H1 (cell line): ENCODE measurements at regions not wholly inside any gene's neighbourhood (a gene's known extent, or its start where the extent isn't known, plus 50 kb on each side); places are given as distances from the start of the nearest gene placed in this dataset.

Source experiments
- CTCF ChIA-PET: fragments of 300-600 bp; sonication (Branson Sonifier 250); formaldehyde crosslinking; loops from one replicate; lab custom pipeline; 2021; ENCODE audit not compliant: partially characterized antibody; lab: Charles Lee
- POLR2A ChIA-PET: fragments of 300-600 bp; sonication (Branson Sonifier 250); formaldehyde crosslinking; loops from one replicate; lab custom pipeline; 2021; ENCODE audit warnings: inconsistent platforms; ENCODE audit not compliant: partially characterized antibody; lab: Charles Lee
- DNase-seq, 2 experiments: peaks; one replicate each; pipeline versions ENCODE4 v3.0.0 to v3.0.0-alpha.2; 2010 to 2022; ENCODE audit warnings: low spot score in 2 of 2, low read depth in 1 of 2, mixed read lengths in 1 of 2
- FAIRE-seq: peaks from 2 replicates; lab custom pipeline; 2011; peaks lifted over from hg19 to GRCh38; lab: Jason Lieb, UNC
- H2AFZ ChIP-seq: 2 replicates; pipeline ENCODE4 v1.8.1; 2012; ENCODE audit warnings: low read length, inconsistent platforms
- H2AK5ac ChIP-seq: 2 replicates; pipeline ENCODE4 v1.6.1; 2013; ENCODE audit warnings: low read depth, low read length
- H2BK120ac ChIP-seq: replicated peaks from 2 replicates; pipeline ENCODE3; 2013; ENCODE audit warnings: low read depth, low read length, inconsistent platforms
- H2BK12ac ChIP-seq: 2 replicates; pipeline ENCODE4 v1.6.1; 2013; ENCODE audit warnings: low read depth, low read length
- H2BK15ac ChIP-seq: 2 replicates; pipeline ENCODE4 v1.6.1; 2013; ENCODE audit warnings: low read length
- H2BK20ac ChIP-seq: 2 replicates; pipeline ENCODE4 v1.6.1; 2013; ENCODE audit warnings: low read length
- H2BK5ac ChIP-seq: 2 replicates; pipeline ENCODE4 v1.6.1; 2013; ENCODE audit warnings: low read depth, low read length
- H3K14ac ChIP-seq: 2 replicates; pipeline ENCODE4 v1.6.1; 2013; ENCODE audit warnings: inconsistent platforms; ENCODE audit not compliant: insufficient read length
- H3K18ac ChIP-seq: 2 replicates; pipeline ENCODE4 v1.6.1; 2013; ENCODE audit warnings: low read length; ENCODE audit errors: extremely low read depth
- H3K23ac ChIP-seq: 2 replicates; pipeline ENCODE4 v1.6.1; 2013; ENCODE audit warnings: inconsistent platforms; ENCODE audit not compliant: insufficient read length
- H3K23me2 ChIP-seq: 2 replicates; pipeline ENCODE4 v1.6.1; 2013; ENCODE audit warnings: low read depth, low read length
- H3K27ac ChIP-seq: 2 replicates; pipeline ENCODE4 v1.6.1; 2011; ENCODE audit warnings: low read depth, low read length, inconsistent platforms
- H3K27me3 ChIP-seq, 4 experiments: replicated peaks in 1 of 4; 1 replicate in 1 of 4; 2 replicates in 3 of 4; pipeline versions ENCODE4 v1.6.1 to v1.8.1; 2011 to 2013; ENCODE audit warnings: low read length in 3 of 4, mild to moderate bottlenecking in 3 of 4, inconsistent platforms in 2 of 4, mixed read lengths in 2 of 4, moderate library complexity in 1 of 4; ENCODE audit not compliant: control insufficient read depth in 3 of 4, insufficient read depth in 3 of 4; ENCODE audit errors: extremely low read depth in 1 of 4
- H3K36me3 ChIP-seq, 4 experiments: 2 replicates each; pipeline versions ENCODE4 v1.6.1 to v1.8.1; 2011 to 2013; ENCODE audit warnings: mild to moderate bottlenecking in 4 of 4, low read length in 3 of 4, moderate library complexity in 2 of 4, control low read depth in 1 of 4, inconsistent platforms in 1 of 4; ENCODE audit not compliant: insufficient read depth in 4 of 4, control insufficient read depth in 2 of 4
- H3K4ac ChIP-seq: replicated peaks from 2 replicates; pipeline ENCODE3; 2013; ENCODE audit warnings: low read length, low read depth, mixed read lengths, inconsistent platforms; ENCODE audit not compliant: insufficient read length
- H3K4me1 ChIP-seq, 4 experiments: replicated peaks in 1 of 4; 1 replicate in 1 of 4; 2 replicates in 3 of 4; pipeline versions ENCODE4 v1.6.1 to v1.8.1; 2011 to 2013; ENCODE audit warnings: low read length in 3 of 4, inconsistent platforms in 2 of 4, mixed read lengths in 1 of 4; ENCODE audit not compliant: insufficient read depth in 4 of 4, control insufficient read depth in 3 of 4
- H3K4me2 ChIP-seq, 2 experiments: 2 replicates each; pipeline versions ENCODE4 v1.6.1 to v1.8.1; 2011 to 2013; ENCODE audit warnings: low read depth in 2 of 2, low read length in 2 of 2, control low read depth in 1 of 2, inconsistent platforms in 1 of 2, mild to moderate bottlenecking in 1 of 2; ENCODE audit not compliant: insufficient read depth in 1 of 2
- H3K4me3 ChIP-seq, 4 experiments: fragments of 200-600, 300-600 bp in 1 of 4; sonication (generic), shearing (Covaris generic), sonication (Bioruptor Twin) in 1 of 4; 2 replicates each; pipeline versions ENCODE4 v1.5.1 to v1.8.1; 2011 to 2016; ENCODE audit warnings: low read length in 4 of 4, low read depth in 3 of 4, control low read depth in 2 of 4, inconsistent platforms in 2 of 4, mild to moderate bottlenecking in 2 of 4, mixed read lengths in 1 of 4, moderate library complexity in 1 of 4; ENCODE audit not compliant: insufficient read depth in 2 of 4; ENCODE audit errors: extremely low read depth in 1 of 4
- H3K56ac ChIP-seq: replicated peaks from 2 replicates; pipeline ENCODE3; 2013; ENCODE audit warnings: low read depth, mild to moderate bottlenecking, mixed read lengths, low read length, inconsistent platforms; ENCODE audit not compliant: insufficient read length
- H3K79me1 ChIP-seq: 2 replicates; pipeline ENCODE4 v1.6.1; 2013; ENCODE audit warnings: low read depth, low read length, control low read depth
- H3K79me2 ChIP-seq, 2 experiments: 2 replicates each; pipeline versions ENCODE4 v1.6.1 to v1.8.1; 2012 to 2013; ENCODE audit warnings: low read length in 2 of 2, mild to moderate bottlenecking in 2 of 2, inconsistent platforms in 1 of 2; ENCODE audit not compliant: insufficient read depth in 2 of 2, control insufficient read depth in 1 of 2
- H3K9ac ChIP-seq, 4 experiments: replicated peaks in 1 of 4; 1 replicate in 1 of 4; 2 replicates in 3 of 4; pipeline versions ENCODE4 v1.6.1 to v1.8.1; 2011 to 2013; ENCODE audit warnings: low read depth in 3 of 4, low read length in 3 of 4, control low read depth in 2 of 4, mild to moderate bottlenecking in 2 of 4, moderate library complexity in 2 of 4, inconsistent platforms in 1 of 4; ENCODE audit errors: extremely low read depth in 1 of 4
- H3K9me3 ChIP-seq, 2 experiments: 2 replicates each; pipeline versions ENCODE4 v1.6.1 to v1.8.1; 2012 to 2013; ENCODE audit warnings: mild to moderate bottlenecking in 2 of 2, moderate library complexity in 2 of 2, control low read depth in 1 of 2, inconsistent platforms in 1 of 2, low read depth in 1 of 2, low read length in 1 of 2, mixed read lengths in 1 of 2; ENCODE audit not compliant: insufficient read depth in 2 of 2
- H4K20me1 ChIP-seq, 2 experiments: replicated peaks in 1 of 2; 2 replicates each; pipeline versions ENCODE3 to v1.8.1; 2011 to 2013; ENCODE audit warnings: inconsistent platforms in 2 of 2, low read length in 2 of 2, mild to moderate bottlenecking in 1 of 2; ENCODE audit not compliant: insufficient read depth in 2 of 2, control insufficient read depth in 1 of 2
- H4K5ac ChIP-seq: 2 replicates; pipeline ENCODE4 v1.6.1; 2013; ENCODE audit warnings: low read length, low read depth, mixed read lengths, inconsistent platforms; ENCODE audit not compliant: insufficient read length
- H4K8ac ChIP-seq: 2 replicates; pipeline ENCODE4 v1.8.0; 2013; ENCODE audit warnings: mild to moderate bottlenecking, moderate library complexity, low read length, inconsistent platforms; ENCODE audit not compliant: insufficient read depth; ENCODE audit errors: extremely low read depth
- H4K91ac ChIP-seq: replicated peaks from 2 replicates; pipeline ENCODE3; 2013; ENCODE audit warnings: low read length, mixed read lengths, inconsistent platforms; ENCODE audit not compliant: insufficient read length
- BCL11A ChIP-seq, 2 experiments: IDR thresholded peaks; one replicate each; pipeline ENCODE4 v1.6.1; 2011; ENCODE audit warnings: low read depth in 2 of 2, low read length in 2 of 2, mild to moderate bottlenecking in 2 of 2
- CHD2 ChIP-seq: IDR thresholded peaks from 2 replicates; pipeline ENCODE4 v1.6.1; 2012; ENCODE audit warnings: low read length, improper control_type of control experiment
- CREB1 ChIP-seq: IDR thresholded peaks from 2 replicates; pipeline ENCODE4 v1.6.1; 2012; ENCODE audit warnings: inconsistent platforms
- CTBP2 ChIP-seq: IDR thresholded peaks from 2 replicates; pipeline ENCODE4 v1.7.0; 2011; ENCODE audit warnings: borderline replicate concordance, mild to moderate bottlenecking, moderate library complexity, mixed read lengths, low read length; ENCODE audit not compliant: insufficient read depth, insufficient read length
- EZH2 ChIP-seq: fragments of 200-600 bp; sonication (generic); IDR thresholded peaks from 2 replicates; pipeline ENCODE4 v1.7.1; 2012; ENCODE audit warnings: low read depth, mild to moderate bottlenecking, moderate library complexity, low read length, inconsistent platforms; ENCODE audit not compliant: severe bottlenecking
- GTF2F1 ChIP-seq: IDR thresholded peaks from 2 replicates; pipeline ENCODE4 v1.6.1; 2012; ENCODE audit warnings: low read depth, low read length, improper control_type of control experiment, borderline replicate concordance
- JUND ChIP-seq: IDR thresholded peaks from 2 replicates; pipeline ENCODE4 v1.6.1; 2011; ENCODE audit warnings: mild to moderate bottlenecking, improper control_type of control experiment, low read length
- RBBP5 ChIP-seq: IDR thresholded peaks from 2 replicates; pipeline ENCODE4 v1.7.1; 2012; ENCODE audit warnings: low read depth, mild to moderate bottlenecking, inconsistent platforms, low read length, moderate library complexity, borderline replicate concordance
- SIRT6 ChIP-seq: IDR thresholded peaks from one replicate; pipeline ENCODE4 v1.7.1; 2012; ENCODE audit warnings: low read length, inconsistent platforms
- SUZ12 ChIP-seq: fragments of 200-600 bp; sonication (generic); IDR thresholded peaks from 2 replicates; pipeline ENCODE4 v1.6.1; 2012; ENCODE audit warnings: mild to moderate bottlenecking, inconsistent platforms, low read length, moderate library complexity, mixed read lengths
- TAF7 ChIP-seq: optimal IDR thresholded peaks from 2 replicates; pipeline ENCODE3; 2011; ENCODE audit warnings: low read depth, mild to moderate bottlenecking, inconsistent platforms, low read length, moderate library complexity, borderline replicate concordance
- TBP ChIP-seq: IDR thresholded peaks from 2 replicates; pipeline ENCODE4 v1.6.1; 2011; ENCODE audit warnings: low read depth, low read length, improper control_type of control experiment
- TCF12 ChIP-seq: IDR thresholded peaks from 2 replicates; pipeline ENCODE4 v1.6.1; 2011; ENCODE audit warnings: low read depth, mild to moderate bottlenecking, low read length
- WGBS, 2 experiments: shearing (Covaris generic) in 1 of 2; methylation state at CpG; one replicate each; pipeline versions ENCODE4 v1.1.6 to v1.1.7; 2013 to 2015; ENCODE audit warnings: low lambda C conversion rate in 2 of 2, mixed read lengths in 2 of 2, inconsistent platforms in 1 of 2, low coverage in 1 of 2, missing lambda C conversion rate in 1 of 2; ENCODE audit not compliant: insufficient replicate concordance in 2 of 2, insufficient coverage in 1 of 2, insufficient read length in 1 of 2; ENCODE audit errors: extremely low coverage in 1 of 2, missing lambda C conversion rate in 1 of 2; 5-methylcytosine and 5-hydroxymethylcytosine counted together

DNA sequence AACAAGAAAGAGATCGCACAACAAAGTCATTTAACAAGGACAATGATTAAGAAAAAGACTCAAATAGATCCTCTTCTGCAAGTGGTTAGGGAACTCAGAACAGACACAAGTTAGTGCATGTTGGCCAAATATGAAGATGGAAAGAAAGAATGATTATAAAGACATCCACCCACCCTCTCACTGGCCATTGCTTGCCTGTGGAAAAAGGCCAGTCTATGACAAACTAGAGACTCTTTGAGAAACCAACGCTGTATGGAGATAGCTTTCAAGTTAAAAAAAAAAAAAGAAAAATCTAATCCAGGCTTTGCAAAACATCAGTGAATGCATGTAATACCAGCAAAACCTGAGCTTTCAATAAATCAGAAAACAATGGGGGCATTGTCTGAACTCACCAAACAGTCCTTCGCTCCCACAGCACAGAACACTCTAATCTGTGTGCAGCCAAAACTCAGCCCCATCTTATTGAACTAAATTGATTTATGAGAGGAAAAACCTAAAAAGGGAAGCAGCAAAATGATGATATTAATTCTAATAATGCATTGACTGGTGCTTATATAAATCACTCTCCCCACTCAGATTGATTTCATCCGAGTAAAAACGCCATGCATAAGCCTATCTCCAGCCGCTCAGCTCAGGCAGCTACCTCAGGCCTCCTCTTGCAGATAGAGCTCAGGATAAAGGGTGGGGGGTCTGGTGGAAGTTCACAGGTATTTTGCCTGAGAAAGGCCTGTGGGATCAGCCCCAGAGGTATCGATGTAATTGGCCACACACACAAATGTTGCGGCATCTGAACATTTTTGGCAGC is 547.1 kb downstream of the CCDC171 start:
- no peak overlapping the region for H2AFZ ChIP-seq
- H2BK12ac ChIP-seq = no peak overlapping the region
- H2BK5ac ChIP-seq = no peak overlapping the region
- H3K27me3 ChIP-seq = no peaks in the 10 kb centered on the region
- H3K23me2 ChIP-seq = no peaks in the 10 kb centered on the region
- no peak overlapping the region for H2BK120ac ChIP-seq
- no peak overlapping the region for H3K14ac ChIP-seq
- H3K4me2 ChIP-seq = no peak overlapping the region
- no peak overlapping the region for H3K23ac ChIP-seq
- WGBS, 2 experiments = 88% methylated on average over 8 of the region's 8 CpGs; no CpG with 5 or more reads in 1 of the 2 experiments
- H3K4ac ChIP-seq = no peak overlapping the region
- no peaks in the 10 kb centered on the region for H3K36me3 ChIP-seq
- H3K79me1 ChIP-seq = no peaks in the 10 kb centered on the region
- no peak overlapping the region for H3K27ac ChIP-seq
- no peak for TF ChIP-seq SUZ12
- TF ChIP-seq TAF7 = no peak
- no peak for TF ChIP-seq BCL11A (IDR thresholded peaks at IDR 0.05; ENCODE audit: low read depth in 2 of 2, low read length in 2 of 2)
- TF ChIP-seq RBBP5 = no peak
- TF ChIP-seq TCF12 = no peak
- no peak for TF ChIP-seq TBP
- no peak for TF ChIP-seq CHD2
- TF ChIP-seq GTF2F1 = no peak
- no peak for TF ChIP-seq CTBP2
- TF ChIP-seq CREB1 = no peak
- TF ChIP-seq JUND = no peak
- no peak for TF ChIP-seq EZH2
- no peak for TF ChIP-seq SIRT6
- TF ChIP-seq, all 59 proteins: peak for 0
- Histone ChIP-seq H3K79me2 (no peaks in the 10 kb centered on the region), H3K18ac (no peak overlapping the region), H2AK5ac (no peak overlapping the region), H3K4me3 (no peak overlapping the region), H4K20me1 (no peaks in the 10 kb centered on the region), H4K5ac (no peak overlapping the region), H2BK20ac (no peak overlapping the region), H4K91ac (no peak overlapping the region), H3K56ac (no peak overlapping the region), H3K9ac (no peak overlapping the region), H2BK15ac (no peak overlapping the region), H4K8ac (no peak overlapping the region), H3K9me3 (no peaks in the 10 kb centered on the region), H3K4me1 (no peaks in the 10 kb centered on the region)
- CTCF ChIA-PET = interaction anchor here (0.6 to 1.5 kb wide), 6 partner anchors 9 to 1670 kb away, joined by 3 to 6 read pairs (median 3); no protein-coding TSS in a partner anchor
- POLR2A ChIA-PET = no interaction called here
- peak in 1 of 2 experiments; percentile 31 for DNase-seq
- no peak for FAIRE-seq
